ENCODE measurements at regions not wholly inside any gene's neighbourhood (a gene's known extent, or its start where the extent isn't known, plus 50 kb on each side); places are given as distances from the start of the nearest gene placed in this dataset.

DNA sequence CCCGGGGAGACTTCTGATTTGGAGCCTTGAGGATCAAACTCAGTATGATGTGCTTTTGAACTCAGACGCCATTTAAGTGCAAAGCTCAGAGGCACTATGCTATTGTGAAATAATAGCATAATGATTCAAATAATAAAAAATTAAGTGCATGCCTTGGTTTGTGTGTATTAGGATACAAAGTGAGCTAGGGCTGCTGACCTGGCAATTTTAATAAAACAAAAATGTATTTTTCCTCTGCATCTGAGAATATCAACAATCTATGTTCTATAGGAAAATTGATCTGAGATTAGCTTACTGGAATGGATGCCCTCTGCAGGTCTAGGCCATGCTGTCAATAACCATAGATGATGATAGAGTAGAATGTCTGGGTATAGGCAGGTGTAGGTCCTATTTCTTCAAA is 278.8 kb downstream of the DCDC2C start:
- Histone ChIP-seq H3K27ac (no peak overlapping the region), H3K9ac (ENCODE audit: insufficient read length) (no peak overlapping the region), H3K4me3 (no peak overlapping the region), H3K9me3 (ENCODE audit: low read depth, low read length) (no peaks in the 10 kb centered on the region), H3K36me3 (ENCODE audit: insufficient read depth, low read length) (no peaks in the 10 kb centered on the region)
- no peak for DNase-seq (ENCODE audit: low read depth, low spot score)
- TF ChIP-seq FOXP2 (optimal IDR thresholded peaks at IDR 0.05; ENCODE audit: control extremely low read depth, extremely low read length, insufficient read depth) (no peak), EZH2 (IDR thresholded peaks at IDR 0.05) (no peak), POLR2AphosphoS5 (IDR thresholded peaks at IDR 0.05; ENCODE audit: borderline replicate concordance, low read depth, low read length) (no peak)

DNA sequence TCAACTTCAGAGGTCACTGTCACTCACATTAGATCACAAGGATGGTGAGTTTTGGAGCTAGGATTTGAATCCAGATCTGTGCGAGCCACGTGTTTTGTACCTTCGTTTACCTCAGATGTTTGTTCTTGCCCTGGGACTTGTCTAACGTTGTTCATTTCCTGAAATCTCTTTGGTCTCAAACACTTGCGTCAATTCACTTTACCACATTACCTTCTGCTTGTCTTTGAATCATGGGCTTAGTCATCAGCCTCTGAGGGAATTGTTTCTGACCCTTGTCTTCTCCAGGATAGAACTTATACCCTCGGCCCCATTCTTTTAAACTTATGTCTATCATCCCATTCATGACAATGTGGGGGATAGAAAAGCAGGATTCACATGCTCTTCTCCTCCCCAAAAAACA is 282.7 kb downstream of the DCDC2C start:
- Histone ChIP-seq H3K9ac (ENCODE audit: insufficient read length) (no peak overlapping the region), H3K36me3 (ENCODE audit: insufficient read depth, low read length) (no peaks in the 10 kb centered on the region), H3K27ac (no peak overlapping the region), H3K4me3 (no peak overlapping the region), H3K9me3 (ENCODE audit: low read depth, low read length) (0 out of 2 replicates have a peak, but pooled peaks cover under 1% of the 10 kb centered on the region)
- no peak for DNase-seq (ENCODE audit: low read depth, low spot score)
- TF ChIP-seq POLR2AphosphoS5 (IDR thresholded peaks at IDR 0.05; ENCODE audit: borderline replicate concordance, low read depth, low read length) = no peak
- TF ChIP-seq EZH2 (IDR thresholded peaks at IDR 0.05) = no peak
- TF ChIP-seq FOXP2 (optimal IDR thresholded peaks at IDR 0.05; ENCODE audit: control extremely low read depth, extremely low read length, insufficient read depth) = no peak

- TF ChIP-seq EZH2 (IDR thresholded peaks at IDR 0.05) = no peak
- no peak for TF ChIP-seq POLR2AphosphoS5 (IDR thresholded peaks at IDR 0.05; ENCODE audit: borderline replicate concordance, low read depth, low read length)
- TF ChIP-seq FOXP2 (optimal IDR thresholded peaks at IDR 0.05; ENCODE audit: control extremely low read depth, extremely low read length, insufficient read depth) = no peak
- Histone ChIP-seq H3K9ac (ENCODE audit: insufficient read length) (no peak overlapping the region), H3K27ac (no peak overlapping the region), H3K36me3 (ENCODE audit: insufficient read depth, low read length) (no peaks in the 10 kb centered on the region), H3K4me3 (no peak overlapping the region), H3K9me3 (ENCODE audit: low read depth, low read length) (0 out of 2 replicates have a peak, but pooled peaks cover 3% of the 10 kb centered on the region)
- no peak for DNase-seq (ENCODE audit: low read depth, low spot score)
Observed at GRCh38 chr2:3986530-3987258, 283.3 kb downstream of the DCDC2C start.

- H3K9me3 ChIP-seq (ENCODE audit: low read depth, low read length) = no peaks in the 10 kb centered on the region
- H3K9ac ChIP-seq (ENCODE audit: insufficient read length) = no peak overlapping the region
- H3K27ac ChIP-seq = no peak overlapping the region
- H3K4me3 ChIP-seq = no peak overlapping the region
- TF ChIP-seq FOXP2 (optimal IDR thresholded peaks at IDR 0.05; ENCODE audit: control extremely low read depth, extremely low read length, insufficient read depth) (no peak), POLR2AphosphoS5 (IDR thresholded peaks at IDR 0.05; ENCODE audit: borderline replicate concordance, low read depth, low read length) (no peak), EZH2 (IDR thresholded peaks at IDR 0.05) (no peak)
- H3K36me3 ChIP-seq (ENCODE audit: insufficient read depth, low read length) = no peaks in the 10 kb centered on the region
- no peak for DNase-seq (ENCODE audit: low read depth, low spot score)
Observed at GRCh38 chr2:4002841-4003403, 299.5 kb downstream of the DCDC2C start.

DNA sequence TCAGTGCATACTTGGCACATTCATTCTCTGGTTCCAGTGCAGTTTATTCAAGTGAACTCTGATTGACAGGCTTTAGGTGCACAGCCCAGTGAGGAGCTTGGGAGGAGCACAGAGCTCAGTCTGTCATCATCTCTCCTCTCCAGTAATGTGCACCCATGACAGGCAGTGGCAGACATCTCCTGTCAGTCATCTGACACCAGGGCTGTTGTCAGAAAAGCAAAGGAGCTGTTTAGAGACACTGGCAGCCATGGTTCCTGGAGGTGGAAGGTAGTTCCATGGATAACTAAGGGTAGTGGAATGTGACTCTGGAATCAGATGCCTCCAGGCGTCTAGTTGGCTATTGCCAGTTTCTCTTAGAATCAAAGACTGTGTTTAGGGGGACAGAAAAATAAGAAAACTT is 308.8 kb downstream of the DCDC2C start:
- H3K9ac ChIP-seq (ENCODE audit: insufficient read length) = no peak overlapping the region
- no peak for TF ChIP-seq EZH2 (IDR thresholded peaks at IDR 0.05)
- TF ChIP-seq POLR2AphosphoS5 (IDR thresholded peaks at IDR 0.05; ENCODE audit: borderline replicate concordance, low read depth, low read length) = no peak
- TF ChIP-seq FOXP2 (optimal IDR thresholded peaks at IDR 0.05; ENCODE audit: control extremely low read depth, extremely low read length, insufficient read depth) = no peak
- 0 out of 2 replicates have a peak, but pooled peaks cover 3% of the 10 kb centered on the region for H3K9me3 ChIP-seq (ENCODE audit: low read depth, low read length)
- no peak overlapping the region for H3K27ac ChIP-seq
- H3K4me3 ChIP-seq = no peak overlapping the region
- H3K36me3 ChIP-seq (ENCODE audit: insufficient read depth, low read length) = no peaks in the 10 kb centered on the region
- no peak for DNase-seq (ENCODE audit: low read depth, low spot score)

- Histone ChIP-seq H3K9me3 (ENCODE audit: low read depth, low read length) (no peaks in the 10 kb centered on the region), H3K27ac (no peak overlapping the region), H3K9ac (ENCODE audit: insufficient read length) (no peak overlapping the region), H3K36me3 (ENCODE audit: insufficient read depth, low read length) (no peaks in the 10 kb centered on the region), H3K4me3 (no peak overlapping the region)
- no peak for TF ChIP-seq EZH2 (IDR thresholded peaks at IDR 0.05)
- no peak for TF ChIP-seq POLR2AphosphoS5 (IDR thresholded peaks at IDR 0.05; ENCODE audit: borderline replicate concordance, low read depth, low read length)
- TF ChIP-seq FOXP2 (optimal IDR thresholded peaks at IDR 0.05; ENCODE audit: control extremely low read depth, extremely low read length, insufficient read depth) = no peak
- no peak for DNase-seq (ENCODE audit: low read depth, low spot score)
Observed at GRCh38 chr2:4018535-4018934, 315.2 kb downstream of the DCDC2C start.

- TF ChIP-seq POLR2AphosphoS5 (IDR thresholded peaks at IDR 0.05; ENCODE audit: borderline replicate concordance, low read depth, low read length) (no peak), FOXP2 (optimal IDR thresholded peaks at IDR 0.05; ENCODE audit: control extremely low read depth, extremely low read length, insufficient read depth) (no peak), EZH2 (IDR thresholded peaks at IDR 0.05) (no peak)
- no peak for DNase-seq (ENCODE audit: low read depth, low spot score)
- H3K9ac ChIP-seq (ENCODE audit: insufficient read length) = no peak overlapping the region
- H3K36me3 ChIP-seq (ENCODE audit: insufficient read depth, low read length) = no peaks in the 10 kb centered on the region
- no peaks in the 10 kb centered on the region for H3K9me3 ChIP-seq (ENCODE audit: low read depth, low read length)
- no peak overlapping the region for H3K4me3 ChIP-seq
- no peak overlapping the region for H3K27ac ChIP-seq
Observed at GRCh38 chr2:4020153-4020552, 316.8 kb downstream of the DCDC2C start.

DNA sequence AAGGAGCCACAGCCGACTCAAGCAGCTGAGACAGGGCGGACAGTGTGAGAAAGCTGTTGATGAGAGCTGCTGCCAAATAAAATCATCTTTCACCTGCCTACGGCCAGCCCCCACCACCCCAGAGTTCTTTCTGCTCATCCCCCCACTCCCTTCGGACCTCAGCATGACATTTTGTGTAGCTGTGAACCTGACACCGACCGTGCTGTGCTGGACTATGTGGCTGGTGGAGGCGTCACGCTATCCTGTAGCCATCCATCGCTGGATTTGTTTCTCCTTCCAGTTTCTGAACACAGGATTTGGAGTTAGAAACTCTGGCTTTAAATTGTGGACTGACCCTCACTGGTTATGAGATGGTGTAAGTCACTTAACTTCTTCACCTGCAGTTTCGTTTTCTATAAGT is 317.3 kb downstream of the DCDC2C start:
- Histone ChIP-seq H3K9ac (ENCODE audit: insufficient read length) (no peak overlapping the region), H3K9me3 (ENCODE audit: low read depth, low read length) (no peaks in the 10 kb centered on the region), H3K36me3 (ENCODE audit: insufficient read depth, low read length) (no peaks in the 10 kb centered on the region), H3K27ac (no peak overlapping the region), H3K4me3 (no peak overlapping the region)
- TF ChIP-seq POLR2AphosphoS5 (IDR thresholded peaks at IDR 0.05; ENCODE audit: borderline replicate concordance, low read depth, low read length) (no peak), FOXP2 (optimal IDR thresholded peaks at IDR 0.05; ENCODE audit: control extremely low read depth, extremely low read length, insufficient read depth) (no peak), EZH2 (IDR thresholded peaks at IDR 0.05) (no peak)
- no peak for DNase-seq (ENCODE audit: low read depth, low spot score)
